ENCODE measurements at regions not wholly inside any gene's neighbourhood (a gene's known extent, or its start where the extent isn't known, plus 50 kb on each side); places are given as distances from the start of the nearest gene placed in this dataset.
A peak's percentile ranks its signal among the peaks of the same experiment; 100 is the strongest.

DNA sequence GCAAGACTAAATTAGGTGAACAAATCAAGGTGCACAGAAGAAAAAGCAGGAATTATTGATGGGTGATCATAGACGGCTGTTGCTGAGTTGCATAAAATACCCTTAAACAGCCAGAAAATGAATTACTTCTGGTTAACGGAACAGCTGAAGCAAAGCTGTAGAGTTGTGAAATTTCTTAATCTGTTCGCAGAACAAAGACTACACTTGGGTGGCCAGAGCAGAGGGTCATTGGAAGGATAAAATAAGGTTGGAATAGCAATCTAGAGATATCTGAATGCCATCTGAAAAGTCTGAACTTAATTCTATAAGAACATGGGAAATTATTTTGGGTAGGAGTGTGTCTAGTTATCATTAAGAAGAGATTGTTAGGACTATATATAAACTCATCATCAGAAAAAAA is 339.1 kb upstream of the RSPO3 start:
- DNase-seq (ENCODE audit: extremely low read depth in 1 of 11, low read depth in 9 of 11, low spot score in 4 of 11) = no peak

DNA sequence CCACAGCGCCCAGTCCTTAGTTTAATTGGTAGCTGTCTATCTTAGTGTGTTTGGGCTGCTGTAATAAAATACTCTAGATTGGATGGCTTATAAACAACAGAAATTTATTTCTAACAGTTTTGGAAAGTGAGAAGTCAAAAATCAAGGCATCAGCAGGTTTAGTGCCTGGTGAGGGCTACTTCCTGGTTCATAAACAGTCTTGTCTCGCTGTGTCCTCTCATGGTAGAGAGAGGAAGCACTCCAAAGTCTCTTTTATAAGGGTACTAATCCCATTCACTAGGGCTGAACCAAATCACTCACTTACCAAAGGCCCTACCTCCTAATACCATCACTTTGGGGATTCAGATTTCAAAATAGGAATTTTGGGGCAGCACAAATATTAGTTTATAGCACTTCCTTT is 336.9 kb upstream of the RSPO3 start:
- DNase-seq (ENCODE audit: extremely low read depth in 1 of 11, low read depth in 9 of 11, low spot score in 4 of 11) = no peak

DNA sequence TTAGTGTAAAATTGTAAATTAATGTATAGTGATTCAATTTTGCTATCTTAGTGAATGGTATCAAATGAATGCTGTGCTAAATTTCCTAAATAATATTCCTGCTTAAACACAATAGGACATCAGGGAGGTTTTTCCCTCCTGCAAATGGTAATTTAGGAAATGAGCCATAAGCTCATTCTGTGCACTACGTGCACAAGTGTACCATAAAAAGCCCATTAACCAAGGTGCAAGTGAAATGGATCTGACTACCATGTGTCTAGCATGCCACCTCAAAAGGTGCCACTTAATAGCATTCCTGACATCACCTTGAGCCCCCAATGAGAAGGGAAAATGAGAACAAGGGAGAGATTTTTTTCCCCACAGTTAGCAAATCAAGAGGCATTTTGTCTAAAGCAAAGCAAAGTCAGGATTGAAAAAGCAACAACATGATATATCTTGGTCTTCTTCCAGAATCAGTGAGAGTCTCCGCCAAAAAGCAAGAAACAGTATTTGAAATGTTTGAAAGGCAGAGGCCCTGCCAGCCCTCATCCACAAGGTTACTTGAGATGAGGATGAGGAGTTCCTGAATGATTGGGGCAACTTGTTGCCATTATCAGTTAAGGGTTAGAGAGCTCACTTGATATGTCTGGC is 334.2 kb upstream of the RSPO3 start:
- DNase-seq (ENCODE audit: extremely low read depth in 1 of 11, low read depth in 9 of 11, low spot score in 4 of 11) = no peak

DNA sequence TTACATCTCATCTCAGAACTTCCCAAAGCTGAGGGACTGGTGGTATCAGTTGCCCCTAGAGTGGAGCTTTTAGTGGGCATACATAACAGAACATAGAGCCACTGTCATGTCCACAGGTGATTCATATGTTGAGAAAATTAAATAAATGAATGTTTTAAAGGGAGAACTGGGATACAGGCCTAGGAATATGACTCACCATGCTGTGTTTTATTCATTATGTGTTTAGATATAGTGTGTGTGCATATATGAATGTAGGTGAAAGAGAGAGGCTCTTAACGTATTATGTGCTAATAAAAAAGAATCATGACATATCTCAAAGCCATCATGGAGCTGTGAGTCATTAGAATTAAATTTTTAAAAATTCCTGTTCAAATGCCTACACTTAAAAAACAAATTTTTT is 332.2 kb upstream of the RSPO3 start:
- DNase-seq (ENCODE audit: extremely low read depth in 1 of 11, low read depth in 9 of 11, low spot score in 4 of 11) = no peak

DNA sequence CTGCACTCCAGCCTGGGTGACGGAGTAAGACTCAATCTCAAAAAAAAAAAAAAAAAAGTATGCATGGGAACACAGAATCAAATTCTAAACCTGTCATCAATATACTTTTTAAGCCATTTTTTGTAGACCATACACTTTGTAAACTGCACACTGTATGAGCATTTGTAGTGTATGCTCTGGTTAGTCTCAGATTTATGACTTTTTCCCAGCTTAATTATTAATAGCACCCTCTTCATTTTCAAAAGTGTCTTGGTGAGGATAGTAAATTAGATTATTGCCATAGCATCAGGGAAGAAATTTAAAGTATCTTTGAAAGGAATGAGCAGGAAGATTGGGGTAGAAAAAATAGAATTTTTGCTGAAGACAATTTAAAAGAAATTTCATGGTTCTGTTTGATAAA is 330.8 kb upstream of the RSPO3 start:
- no peak for DNase-seq (ENCODE audit: extremely low read depth in 1 of 11, low read depth in 9 of 11, low spot score in 4 of 11)

DNA sequence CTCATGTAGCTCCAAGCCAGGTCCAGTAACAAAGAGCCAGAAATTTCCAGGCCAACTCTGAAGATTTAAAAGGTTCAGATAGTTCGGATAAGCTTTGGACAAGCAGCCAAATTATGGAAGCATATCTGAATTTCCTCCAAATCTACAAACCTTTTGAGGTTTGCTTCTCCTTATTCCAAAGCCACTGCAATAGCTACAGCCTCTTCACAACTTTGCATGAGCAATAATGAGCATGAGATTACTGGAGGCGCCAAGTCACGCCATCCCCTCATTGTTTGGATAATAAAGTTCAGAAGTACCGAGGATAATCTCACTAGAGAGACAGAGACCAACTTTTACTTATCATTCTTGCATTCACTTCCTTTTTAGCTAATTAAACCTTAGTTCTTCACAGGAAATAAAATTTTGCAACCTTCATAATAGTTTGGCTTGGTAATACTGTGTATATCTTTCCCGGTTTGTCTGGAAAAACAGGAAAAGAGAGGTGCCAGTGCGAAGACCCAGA is 329.6 kb upstream of the RSPO3 start:
- DNase-seq (ENCODE audit: extremely low read depth in 1 of 11, low read depth in 9 of 11, low spot score in 4 of 11) = no peak

DNA sequence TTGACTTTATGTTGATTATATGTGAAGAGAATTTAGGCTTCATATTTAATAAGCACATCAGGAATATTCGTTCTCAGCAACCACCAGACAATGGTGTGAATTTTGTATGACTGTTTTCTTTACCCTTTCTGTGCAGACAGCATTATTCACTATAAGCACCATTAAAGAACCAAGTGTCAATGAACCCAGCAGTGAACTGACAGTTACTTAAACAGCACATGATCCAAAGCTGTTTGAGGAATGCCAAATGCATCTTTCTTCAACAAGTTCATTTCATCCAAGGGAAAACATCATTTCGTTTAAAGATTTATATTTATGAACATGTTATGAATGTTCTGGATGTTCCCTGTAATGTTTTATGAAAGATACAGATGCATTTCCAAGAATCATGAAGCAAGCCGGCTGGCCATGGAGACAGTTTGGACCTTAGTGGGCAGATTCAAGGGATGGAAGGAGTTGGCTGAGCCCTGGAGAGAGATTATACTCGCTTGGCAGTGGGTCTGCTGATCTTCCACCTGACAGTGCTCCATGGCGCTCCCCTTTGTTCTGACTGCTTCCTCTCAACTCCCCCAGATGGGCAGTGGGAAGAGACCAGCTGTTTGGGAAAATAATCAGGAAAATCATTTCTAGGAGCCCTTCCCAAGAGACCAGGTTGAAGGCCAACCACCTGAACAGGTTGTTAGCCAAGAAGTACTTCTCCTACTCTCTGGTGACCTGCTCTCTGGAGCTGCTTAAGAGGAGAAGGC is 326.0 kb upstream of the RSPO3 start:
- no peak for DNase-seq (ENCODE audit: extremely low read depth in 1 of 11, low read depth in 9 of 11, low spot score in 4 of 11)

DNA sequence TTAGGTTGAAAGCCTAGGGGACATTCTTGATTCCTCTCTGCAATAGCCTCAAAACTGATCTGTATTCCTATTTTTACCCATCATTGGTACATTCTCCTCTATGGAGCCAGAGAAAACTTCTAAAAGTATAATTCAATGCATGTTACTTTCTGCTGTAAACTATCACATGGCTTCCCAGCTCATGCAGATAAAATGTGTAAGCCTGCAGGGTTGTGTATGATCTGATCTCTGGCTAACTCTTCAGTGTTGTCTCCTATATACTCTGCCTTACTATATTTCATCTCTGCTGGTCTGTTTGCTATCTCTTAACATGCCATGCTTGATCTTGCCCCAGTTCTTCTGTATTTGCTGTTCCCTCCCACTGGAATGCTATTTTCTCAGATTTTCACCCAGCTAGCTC is 323.3 kb upstream of the RSPO3 start:
- no peak for DNase-seq (ENCODE audit: extremely low read depth in 1 of 11, low read depth in 9 of 11, low spot score in 4 of 11)

DNA sequence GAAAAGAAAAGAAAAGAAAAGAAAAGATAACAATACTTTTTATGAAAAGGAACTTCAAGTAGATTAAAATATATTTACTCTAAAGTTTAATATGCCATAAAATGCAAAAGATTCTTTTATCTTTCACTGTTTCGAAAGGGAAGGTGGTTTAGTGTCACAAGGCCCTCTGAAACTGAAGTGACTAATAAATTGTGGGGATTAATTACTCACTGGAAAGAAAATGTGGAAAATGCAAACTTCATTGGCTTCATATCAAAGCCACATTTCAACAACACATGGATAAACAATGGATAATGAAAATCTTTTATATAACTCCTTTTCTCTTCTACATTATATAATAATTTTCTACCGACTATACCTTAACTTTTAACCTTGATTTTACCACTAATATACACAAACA is 320.5 kb upstream of the RSPO3 start:
- no peak for DNase-seq (ENCODE audit: extremely low read depth in 1 of 11, low read depth in 9 of 11, low spot score in 4 of 11)

DNA sequence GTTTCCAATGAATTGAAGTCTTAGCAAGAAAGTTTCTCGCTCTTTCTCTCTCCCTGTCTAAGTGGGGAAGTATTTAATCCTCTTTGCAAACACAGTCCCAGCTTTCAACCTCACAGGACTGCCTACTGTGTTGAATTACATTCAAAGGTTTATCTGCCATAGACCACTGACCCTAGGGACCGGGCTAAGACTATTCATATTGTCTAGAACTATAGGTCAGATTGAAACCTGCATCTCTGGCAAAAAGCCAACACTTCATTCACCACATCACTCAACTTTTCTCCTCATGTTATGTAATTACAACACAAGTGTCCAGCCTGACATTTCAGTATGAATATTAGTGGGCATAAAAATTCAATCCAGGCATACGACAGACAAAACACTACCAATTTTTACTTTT is 314.7 kb upstream of the RSPO3 start:
- no peak for DNase-seq (ENCODE audit: extremely low read depth in 1 of 11, low read depth in 9 of 11, low spot score in 4 of 11)

DNA sequence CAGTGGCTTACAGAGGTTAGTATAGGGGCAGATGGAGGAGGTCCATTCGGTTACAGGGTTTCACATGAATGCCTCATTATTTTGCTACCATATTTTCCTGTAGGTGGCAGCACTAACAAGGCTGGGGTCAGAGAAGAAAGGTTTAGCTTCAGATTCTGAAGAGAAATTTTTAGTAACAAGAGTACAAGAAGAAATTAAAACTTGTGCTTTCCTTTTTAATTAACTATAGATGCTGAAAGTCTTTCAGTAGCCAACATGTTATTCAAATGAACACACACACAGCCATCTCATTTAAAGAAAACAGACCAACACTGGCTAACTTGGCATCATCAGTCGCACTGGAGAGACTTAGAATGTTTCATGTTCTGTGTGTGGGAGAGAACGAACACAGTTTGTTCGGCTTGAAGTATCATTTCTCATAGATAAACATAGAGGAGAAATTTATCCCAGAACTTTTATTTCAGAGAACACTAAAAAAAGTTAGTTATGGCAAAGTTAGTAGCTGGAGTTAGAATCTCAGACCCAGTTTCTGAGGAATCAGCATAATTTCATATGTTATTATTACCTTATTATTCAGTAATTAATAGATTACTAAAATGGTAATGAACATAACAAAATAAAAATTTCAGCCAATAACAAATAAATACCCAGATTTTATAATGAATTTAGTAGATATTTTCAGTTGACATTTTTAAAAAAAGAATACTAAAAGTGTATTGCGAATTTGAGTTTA is 314.0 kb upstream of the RSPO3 start:
- peak in 6 of 11 donors; percentile 32 to 57 (median 48) for DNase-seq (ENCODE audit: extremely low read depth in 1 of 11, low read depth in 9 of 11, low spot score in 4 of 11)

DNA sequence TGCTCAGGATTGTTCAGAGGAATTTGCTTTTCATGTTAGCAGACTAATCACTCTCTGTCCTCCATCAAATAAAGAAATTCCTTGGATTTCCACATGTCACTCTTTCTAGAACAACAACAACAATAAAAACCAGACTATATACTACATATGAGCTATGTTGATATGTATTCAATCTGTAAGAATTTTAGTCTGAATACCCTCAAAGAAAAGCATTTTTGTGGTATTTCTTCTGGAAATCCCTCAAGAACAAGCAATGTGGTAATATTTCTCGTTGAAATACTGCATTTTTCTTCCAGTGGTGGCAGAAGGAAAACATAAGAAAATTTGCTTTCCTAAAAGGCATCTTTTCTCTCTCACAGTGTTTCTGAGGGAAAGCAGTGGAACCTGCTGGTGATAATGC is 312.6 kb upstream of the RSPO3 start:
- DNase-seq (ENCODE audit: extremely low read depth in 1 of 11, low read depth in 9 of 11, low spot score in 4 of 11) = no peak

DNA sequence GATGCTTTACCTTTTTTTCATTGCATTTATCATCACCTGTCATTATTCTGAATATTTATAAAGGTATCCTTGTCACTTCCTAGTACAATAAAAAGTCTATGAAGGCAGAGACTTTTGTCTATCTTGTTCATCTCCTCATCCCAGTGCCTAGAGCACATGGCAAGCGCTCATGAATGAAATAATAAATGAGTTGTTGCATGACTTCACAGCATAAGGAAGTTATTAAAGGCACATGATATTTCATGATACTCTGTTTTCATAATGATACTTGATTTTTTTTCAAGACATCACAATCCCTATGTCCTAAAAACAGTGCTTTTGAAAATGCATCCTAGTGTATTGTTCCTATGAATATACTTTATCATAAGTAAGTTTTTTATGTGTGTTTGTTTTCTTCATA is 310.6 kb upstream of the RSPO3 start:
- no peak for DNase-seq (ENCODE audit: extremely low read depth in 1 of 11, low read depth in 9 of 11, low spot score in 4 of 11)

DNA sequence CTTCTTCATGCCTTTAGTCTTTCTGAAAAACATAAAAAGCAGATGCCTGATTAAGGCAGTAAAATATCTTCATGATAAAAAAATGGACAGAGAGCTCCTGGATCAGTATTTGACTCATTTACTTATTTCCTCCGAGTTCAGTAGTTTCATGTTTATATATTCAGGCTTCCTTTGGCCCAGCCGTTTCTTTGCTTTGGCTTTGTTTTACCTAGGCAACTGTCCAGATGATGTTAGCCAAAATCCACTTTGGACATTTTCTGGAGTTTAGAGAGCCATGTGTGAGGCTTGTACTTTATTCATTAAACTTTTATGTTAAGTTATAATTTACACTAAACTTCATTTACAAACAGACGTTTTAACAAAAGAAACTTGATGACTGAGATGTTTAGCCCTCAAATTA is 307.1 kb upstream of the RSPO3 start:
- DNase-seq (ENCODE audit: extremely low read depth in 1 of 11, low read depth in 9 of 11, low spot score in 4 of 11) = no peak

DNA sequence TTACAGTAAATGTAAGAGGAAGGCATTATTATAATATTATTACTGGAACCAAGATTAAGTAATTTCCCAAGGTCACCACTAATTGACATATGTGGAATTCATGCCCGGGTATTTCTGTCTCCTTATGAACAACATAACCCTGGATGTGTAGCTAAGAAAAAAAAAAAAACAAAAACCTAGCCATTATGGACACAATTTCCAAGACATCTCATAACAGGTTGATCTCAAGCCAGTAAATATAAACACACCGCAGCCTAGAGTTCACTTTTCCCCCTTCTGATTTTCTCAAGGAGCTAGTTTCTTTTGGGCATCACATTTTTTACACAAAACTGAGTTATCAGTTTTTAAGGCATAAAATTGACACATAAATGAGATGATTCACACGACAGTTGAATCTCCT is 306.5 kb upstream of the RSPO3 start:
- DNase-seq (ENCODE audit: extremely low read depth in 1 of 11, low read depth in 9 of 11, low spot score in 4 of 11) = no peak

DNA sequence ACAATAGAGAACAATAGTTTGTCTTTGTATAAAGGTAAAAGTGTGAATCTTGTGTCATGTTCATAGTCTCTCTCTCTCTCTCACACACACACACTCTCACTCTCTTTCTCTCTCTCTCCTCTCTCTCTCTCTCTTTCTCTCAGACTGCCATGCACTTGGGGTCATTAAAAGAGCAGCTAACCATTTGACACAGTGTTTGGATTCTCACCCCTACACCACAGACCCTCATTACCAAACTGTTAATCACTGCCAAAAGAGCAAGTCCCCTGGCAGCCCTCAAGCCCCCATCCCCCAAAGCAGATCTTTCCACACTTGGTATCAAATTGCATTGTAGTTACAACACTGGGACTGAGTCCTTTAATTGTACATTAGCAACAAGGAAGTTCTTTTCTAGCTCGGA is 305.8 kb upstream of the RSPO3 start:
- DNase-seq (ENCODE audit: extremely low read depth in 1 of 11, low read depth in 9 of 11, low spot score in 4 of 11) = peak in 7 of 11 donors; percentile 29 to 56 (median 40)

DNA sequence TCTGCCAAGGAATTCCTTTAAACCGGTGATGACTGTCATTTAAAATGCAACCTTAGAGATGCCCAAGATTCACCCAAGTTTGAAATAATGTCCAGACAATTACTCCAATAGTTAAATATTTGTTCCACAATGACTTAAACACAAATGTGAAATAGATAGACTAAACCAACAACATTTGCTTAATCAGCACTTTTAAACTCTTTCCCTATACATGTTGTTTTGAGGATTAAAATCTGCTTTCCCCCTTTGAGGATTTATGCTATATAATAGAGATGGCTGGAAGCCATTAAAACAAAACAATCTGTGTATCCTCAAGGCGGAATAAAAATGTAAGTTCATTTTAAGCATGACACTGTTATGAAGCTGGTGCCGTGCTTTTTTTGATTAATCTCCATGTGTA is 297.8 kb upstream of the RSPO3 start:
- no peak for DNase-seq (ENCODE audit: extremely low read depth in 1 of 11, low read depth in 9 of 11, low spot score in 4 of 11)

DNA sequence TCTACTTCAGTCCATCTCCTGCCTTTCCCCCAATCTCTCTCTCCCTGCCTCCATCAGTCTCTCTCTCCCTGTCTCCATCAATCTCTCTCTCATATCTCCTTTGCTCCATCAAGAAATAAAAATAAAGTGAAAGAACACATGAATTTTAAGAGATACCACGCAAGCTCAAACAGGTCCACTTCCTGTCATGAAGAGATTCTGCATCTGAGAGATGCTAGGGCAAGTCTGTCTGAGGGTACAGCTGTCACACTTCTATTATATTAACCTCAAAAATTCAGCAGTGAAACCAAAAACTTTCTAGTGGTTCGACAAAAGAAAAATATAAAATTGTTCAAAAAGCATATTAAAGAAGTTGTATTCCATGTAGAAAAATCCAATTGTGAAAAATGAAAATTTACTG is 296.8 kb upstream of the RSPO3 start:
- DNase-seq (ENCODE audit: extremely low read depth in 1 of 11, low read depth in 9 of 11, low spot score in 4 of 11) = no peak

DNA sequence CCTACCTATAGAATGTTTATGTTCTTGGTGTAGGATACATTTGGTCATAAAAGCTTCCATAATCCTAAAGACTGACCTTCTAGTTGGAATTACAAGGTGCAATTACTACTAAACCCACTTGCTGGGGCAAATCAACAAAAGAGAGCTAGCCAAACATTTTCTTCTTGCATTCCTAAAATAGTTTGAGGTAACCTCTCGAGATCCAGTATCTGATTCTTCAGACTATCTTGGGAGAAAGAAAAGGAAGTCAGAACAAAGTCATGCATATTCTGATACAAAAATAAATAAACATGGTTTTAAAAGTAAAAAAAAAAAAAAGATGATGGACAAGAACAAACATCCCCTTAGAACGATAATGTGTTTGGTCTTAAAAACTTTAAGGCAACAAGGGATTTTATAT is 294.2 kb upstream of the RSPO3 start:
- no peak for DNase-seq (ENCODE audit: extremely low read depth in 1 of 11, low read depth in 9 of 11, low spot score in 4 of 11)

DNA sequence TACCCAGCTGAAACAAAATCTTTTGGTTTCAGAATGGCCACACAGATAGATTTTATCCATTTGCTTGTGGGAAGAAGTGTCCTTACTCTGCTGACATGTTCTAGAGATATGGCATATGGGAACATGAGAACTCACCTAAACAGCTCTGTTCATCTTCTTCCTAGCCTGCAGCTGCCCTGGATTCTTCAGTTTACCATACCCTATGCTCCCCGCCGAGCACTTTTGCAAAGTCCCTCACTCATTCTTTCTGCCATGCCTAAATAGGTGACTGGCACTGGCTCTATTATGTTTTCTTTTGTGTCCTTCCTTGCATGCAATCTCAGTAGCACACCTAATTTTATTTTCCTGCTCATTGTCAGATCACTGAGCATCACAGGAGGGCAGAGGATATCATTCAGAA is 293.7 kb upstream of the RSPO3 start:
- DNase-seq (ENCODE audit: extremely low read depth in 1 of 11, low read depth in 9 of 11, low spot score in 4 of 11) = no peak
